ENCODE measurements at regions not wholly inside any gene's neighbourhood (a gene's known extent, or its start where the extent isn't known, plus 50 kb on each side); places are given as distances from the start of the nearest gene placed in this dataset.

DNA sequence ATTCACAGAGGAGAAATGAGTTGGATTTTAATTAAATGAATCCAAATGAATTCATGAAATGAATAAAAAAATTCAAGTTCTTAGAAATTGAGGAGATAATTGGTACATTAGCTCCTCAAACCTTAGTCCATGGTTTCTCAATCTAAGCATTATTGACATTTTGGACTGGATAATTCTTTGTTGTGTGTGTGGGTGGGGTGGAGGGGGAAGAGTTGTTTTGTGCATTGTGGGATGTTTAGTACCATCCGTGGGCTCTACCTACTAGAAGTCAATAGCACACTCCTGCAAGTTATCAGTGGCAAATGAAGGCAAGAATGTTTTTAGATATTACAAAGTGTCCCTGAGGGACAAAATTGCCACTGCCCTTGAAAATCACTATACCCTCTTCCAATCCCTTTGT lies 431.9 kb downstream of the PLPP3 start:
- intact Hi-C loops (cut with micrococcal nuclease), result no loop called here
- no peak overlapping the region for H3K4me3 Mint-ChIP-seq
- H3K27ac Mint-ChIP-seq, result no peak overlapping the region
- CTCF ChIA-PET, result no interaction called here
- H3K27me3 Mint-ChIP-seq, result no peaks in the 10 kb centered on the region
- no peaks in the 10 kb centered on the region for H3K36me3 Mint-ChIP-seq
- POLR2A ChIA-PET, result no interaction called here
- H3K9me3 Mint-ChIP-seq, result no peaks in the 10 kb centered on the region
- no peak for DNase-seq
- H3K4me1 Mint-ChIP-seq (ENCODE audit: low read depth), result no peaks in the 10 kb centered on the region

DNA sequence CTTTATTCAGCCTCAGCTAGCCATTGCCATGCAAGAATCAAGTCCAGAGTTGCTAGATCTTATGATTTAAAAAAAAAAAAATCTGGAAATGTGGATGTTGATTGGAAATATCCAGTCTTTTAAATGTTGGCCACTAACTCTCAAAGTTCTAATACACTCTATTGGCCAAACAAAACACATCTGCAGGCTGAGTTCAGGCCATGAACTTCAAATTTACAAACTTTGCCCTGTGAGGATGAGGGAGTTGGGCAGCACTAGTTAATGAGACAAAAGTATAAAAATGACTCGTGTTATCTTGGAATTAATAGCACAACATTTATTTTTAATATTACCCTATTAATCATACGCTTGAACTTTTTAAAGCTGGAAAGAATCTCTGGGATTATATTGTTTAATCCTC lies 432.3 kb downstream of the PLPP3 start:
- CTCF ChIA-PET, result no interaction called here
- no peaks in the 10 kb centered on the region for H3K4me1 Mint-ChIP-seq (ENCODE audit: low read depth)

DNA sequence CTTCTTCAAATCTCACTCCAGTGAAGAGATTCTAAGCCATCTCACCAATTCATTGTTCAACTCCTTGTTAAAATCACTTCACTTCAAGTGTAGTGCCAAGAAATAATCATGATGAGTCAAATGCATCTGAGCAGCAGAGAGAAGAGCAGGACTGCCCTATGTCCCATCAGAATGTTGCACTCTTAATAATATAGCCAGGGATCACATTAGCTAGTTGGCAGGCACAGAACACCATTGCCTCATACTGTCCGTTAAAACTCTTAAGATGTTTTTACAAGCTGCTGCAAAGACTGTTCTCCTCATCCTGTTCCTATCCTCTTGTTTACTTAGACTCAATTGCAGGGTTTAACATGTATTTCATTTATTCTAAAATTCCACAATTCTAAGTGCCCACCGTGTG lies 432.9 kb downstream of the PLPP3 start:
- intact Hi-C loops (cut with micrococcal nuclease), result no loop called here
- DNase-seq, result no peak
- no peaks in the 10 kb centered on the region for H3K9me3 Mint-ChIP-seq
- CTCF ChIA-PET, result no interaction called here
- H3K4me3 Mint-ChIP-seq, result no peak overlapping the region
- H3K27ac Mint-ChIP-seq, result no peak overlapping the region
- H3K4me1 Mint-ChIP-seq (ENCODE audit: low read depth), result no peaks in the 10 kb centered on the region
- no peaks in the 10 kb centered on the region for H3K36me3 Mint-ChIP-seq
- POLR2A ChIA-PET, result no interaction called here
- H3K27me3 Mint-ChIP-seq, result no peaks in the 10 kb centered on the region

More for the DNA sequence above, 432.3 kb downstream of the PLPP3 start:
- H3K27me3 Mint-ChIP-seq, result no peaks in the 10 kb centered on the region
- H3K27ac Mint-ChIP-seq, result no peak overlapping the region
- no peaks in the 10 kb centered on the region for H3K36me3 Mint-ChIP-seq
- POLR2A ChIA-PET, result no interaction called here
- no peaks in the 10 kb centered on the region for H3K9me3 Mint-ChIP-seq
- intact Hi-C loops (cut with micrococcal nuclease), result no loop called here
- no peak overlapping the region for H3K4me3 Mint-ChIP-seq
- DNase-seq, result no peak

DNA sequence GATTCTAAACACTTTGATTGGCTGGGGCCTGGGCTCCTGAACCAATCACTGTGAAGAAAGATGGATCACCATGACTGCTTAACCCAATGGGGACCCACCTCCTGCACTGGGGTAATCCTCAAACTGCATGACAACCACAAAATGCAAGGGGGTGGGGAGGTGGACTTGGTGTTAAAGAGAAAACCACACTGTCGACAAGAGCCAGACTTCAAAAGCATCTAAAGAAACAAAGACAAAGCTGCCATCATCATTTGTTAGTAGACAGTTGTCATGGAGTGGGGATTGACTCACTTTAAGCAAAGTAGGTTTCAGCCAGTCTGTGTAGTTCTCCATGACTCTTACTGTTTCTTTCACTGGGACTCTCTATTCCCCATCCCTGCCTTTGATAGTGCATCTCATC lies 433.8 kb downstream of the PLPP3 start:
- DNase-seq, result no peak
- no peaks in the 10 kb centered on the region for H3K4me1 Mint-ChIP-seq (ENCODE audit: low read depth)
- ChIA-PET CTCF (no interaction called here), POLR2A (no interaction called here)
- H3K9me3 Mint-ChIP-seq, result no peaks in the 10 kb centered on the region
- H3K36me3 Mint-ChIP-seq, result no peaks in the 10 kb centered on the region
- no peak overlapping the region for H3K4me3 Mint-ChIP-seq
- H3K27ac Mint-ChIP-seq, result no peak overlapping the region
- intact Hi-C loops (cut with micrococcal nuclease), result no loop called here
- no peaks in the 10 kb centered on the region for H3K27me3 Mint-ChIP-seq

DNA sequence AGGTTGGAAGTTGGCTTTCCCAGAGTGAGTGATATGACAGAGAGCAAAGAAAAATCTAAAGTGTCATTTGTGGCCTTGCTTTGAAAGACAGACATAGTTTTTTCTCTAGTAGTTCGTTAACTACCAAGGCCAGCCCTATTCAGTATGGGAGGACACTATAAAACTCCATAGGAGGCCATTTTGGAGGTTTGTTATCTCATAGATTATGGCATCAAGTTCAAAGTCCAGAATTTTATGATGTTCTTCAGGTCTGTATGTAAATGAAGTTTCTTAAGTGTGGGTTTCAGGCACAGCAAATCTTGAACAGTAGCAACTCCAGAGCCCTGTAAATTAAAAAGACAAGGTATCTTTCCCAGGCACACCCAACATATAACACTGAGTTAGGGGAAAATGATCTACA lies 437.1 kb downstream of the PLPP3 start:
- no peak for DNase-seq
- Mint-ChIP-seq H3K9me3 (no peaks in the 10 kb centered on the region), H3K4me3 (no peak overlapping the region), H3K4me1 (ENCODE audit: low read depth) (no peaks in the 10 kb centered on the region), H3K27me3 (no peaks in the 10 kb centered on the region), H3K36me3 (no peaks in the 10 kb centered on the region), H3K27ac (no peak overlapping the region)
- ChIA-PET POLR2A (no interaction called here), CTCF (no interaction called here)
- intact Hi-C loops (cut with micrococcal nuclease), result no loop called here

DNA sequence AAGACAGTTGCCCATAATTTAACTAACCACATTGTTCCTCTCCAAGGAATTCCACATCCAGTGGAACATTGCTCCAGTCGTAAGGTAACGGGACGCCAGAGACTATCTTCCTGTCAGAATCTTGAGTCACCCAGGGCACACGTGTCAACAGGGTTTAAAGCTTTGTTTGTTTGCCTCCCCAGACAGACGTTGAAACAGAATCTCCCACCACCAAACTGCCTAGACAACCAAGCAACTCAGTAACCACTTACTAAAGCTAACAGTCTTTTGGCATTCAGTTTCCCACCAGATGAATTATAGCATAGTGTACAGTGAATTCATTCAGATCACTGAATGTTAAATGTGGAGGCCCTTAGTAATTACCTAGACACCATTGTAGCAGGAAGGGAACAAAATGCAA lies 439.5 kb downstream of the PLPP3 start:
- no peaks in the 10 kb centered on the region for H3K36me3 Mint-ChIP-seq
- H3K27me3 Mint-ChIP-seq, result no peaks in the 10 kb centered on the region
- intact Hi-C loops (cut with micrococcal nuclease), result no loop called here
- CTCF ChIA-PET, result no interaction called here
- no peaks in the 10 kb centered on the region for H3K9me3 Mint-ChIP-seq
- no peak overlapping the region for H3K4me3 Mint-ChIP-seq
- POLR2A ChIA-PET, result no interaction called here
- H3K27ac Mint-ChIP-seq, result no peak overlapping the region
- no peak for DNase-seq
- no peaks in the 10 kb centered on the region for H3K4me1 Mint-ChIP-seq (ENCODE audit: low read depth)

DNA sequence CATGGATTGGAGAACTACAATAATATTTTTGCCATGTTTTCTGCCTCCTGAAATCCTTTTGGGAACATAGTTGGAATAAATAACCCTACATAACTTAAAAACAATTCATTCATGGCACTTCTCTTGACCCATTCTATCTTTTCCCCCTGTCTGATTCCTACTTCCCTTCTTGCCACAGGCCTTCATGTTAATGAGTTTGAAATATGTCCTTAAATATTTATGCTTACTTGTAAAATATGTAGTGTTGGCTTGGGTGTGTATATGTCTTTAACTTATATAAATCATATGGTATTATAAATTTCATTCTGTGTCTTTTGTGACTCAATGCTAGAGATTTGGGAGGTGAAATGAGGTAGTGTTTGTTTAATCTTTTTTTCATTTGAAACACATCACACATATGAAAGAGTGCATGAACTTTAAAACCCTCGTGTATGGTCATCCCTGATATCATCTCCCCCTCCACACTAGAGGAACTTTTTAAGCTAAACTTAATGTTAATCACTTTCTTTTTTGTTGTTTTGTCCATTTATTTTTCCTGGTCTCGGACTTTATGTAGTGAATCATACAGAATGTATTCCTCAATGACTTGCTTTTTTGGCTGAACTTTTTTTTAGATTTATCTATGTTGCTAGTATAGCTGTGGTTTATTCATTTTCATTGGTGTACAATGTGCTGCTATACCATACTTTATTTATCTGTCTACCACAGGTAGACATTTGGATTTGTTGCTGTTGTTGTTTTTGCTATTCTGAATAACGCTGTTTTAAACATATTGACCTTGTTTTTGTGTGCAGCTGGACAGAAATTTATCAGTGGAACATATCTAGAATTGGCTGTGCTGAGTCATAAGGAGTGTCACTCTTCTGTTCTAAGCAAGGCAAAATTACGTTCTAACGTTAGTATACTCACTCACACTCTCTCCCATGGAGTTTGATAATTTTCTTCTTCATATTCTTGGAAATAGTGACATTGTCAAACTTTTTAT lies 441.6 kb downstream of the PLPP3 start:
- no peaks in the 10 kb centered on the region for H3K36me3 Mint-ChIP-seq
- H3K9me3 Mint-ChIP-seq, result no peaks in the 10 kb centered on the region
- no peak for DNase-seq
- H3K27me3 Mint-ChIP-seq, result no peaks in the 10 kb centered on the region
- H3K4me3 Mint-ChIP-seq, result no peak overlapping the region
- intact Hi-C loops (cut with micrococcal nuclease), result no loop called here
- ChIA-PET POLR2A (no interaction called here), CTCF (no interaction called here)
- H3K27ac Mint-ChIP-seq, result no peak overlapping the region
- no peaks in the 10 kb centered on the region for H3K4me1 Mint-ChIP-seq (ENCODE audit: low read depth)

DNA sequence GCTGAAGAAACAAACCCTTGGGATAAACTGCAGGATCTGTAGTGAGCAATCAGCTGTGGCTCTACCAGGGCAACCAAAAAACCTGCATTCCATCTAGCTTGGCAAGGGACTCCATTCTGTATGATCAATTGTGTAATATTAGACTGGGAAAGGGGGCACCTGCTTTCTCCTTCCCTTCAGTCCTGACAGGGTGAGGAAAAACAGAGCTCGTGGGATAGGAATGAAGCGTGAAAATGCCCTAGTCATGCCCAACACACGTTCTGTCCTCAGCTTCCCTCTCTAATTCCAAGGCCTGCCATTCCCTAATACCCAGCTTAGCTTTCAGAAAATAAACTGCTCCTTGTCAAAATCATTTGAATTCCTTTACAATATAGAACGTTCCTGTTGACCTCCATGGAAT lies 442.3 kb downstream of the PLPP3 start:
- H3K4me3 Mint-ChIP-seq, result no peak overlapping the region
- H3K27ac Mint-ChIP-seq, result no peak overlapping the region
- POLR2A ChIA-PET, result no interaction called here
- no peaks in the 10 kb centered on the region for H3K9me3 Mint-ChIP-seq
- no peak for DNase-seq
- CTCF ChIA-PET, result no interaction called here
- intact Hi-C loops (cut with micrococcal nuclease), result no loop called here
- H3K27me3 Mint-ChIP-seq, result no peaks in the 10 kb centered on the region
- no peaks in the 10 kb centered on the region for H3K4me1 Mint-ChIP-seq (ENCODE audit: low read depth)
- no peaks in the 10 kb centered on the region for H3K36me3 Mint-ChIP-seq

DNA sequence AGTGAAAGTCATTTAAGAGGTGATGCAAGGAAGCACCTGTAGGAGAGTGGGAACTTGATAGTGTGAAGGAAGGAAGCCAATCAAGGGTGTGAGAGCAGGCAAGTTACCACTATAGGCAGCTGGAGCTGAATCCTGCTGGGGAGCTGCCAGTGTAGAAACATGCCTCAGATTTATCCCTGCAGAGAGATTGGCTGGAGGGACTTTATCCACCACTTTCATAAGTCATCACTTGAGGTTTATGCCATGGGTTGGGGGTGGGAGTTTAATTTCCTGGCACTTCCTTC lies 443.6 kb downstream of the PLPP3 start:
- ChIA-PET POLR2A (no interaction called here), CTCF (no interaction called here)
- no peaks in the 10 kb centered on the region for H3K4me1 Mint-ChIP-seq (ENCODE audit: low read depth)
- no peak overlapping the region for H3K4me3 Mint-ChIP-seq
- no peaks in the 10 kb centered on the region for H3K27me3 Mint-ChIP-seq
- no peaks in the 10 kb centered on the region for H3K36me3 Mint-ChIP-seq
- H3K9me3 Mint-ChIP-seq, result no peaks in the 10 kb centered on the region
- intact Hi-C loops (cut with micrococcal nuclease), result no loop called here
- no peak for DNase-seq
- no peak overlapping the region for H3K27ac Mint-ChIP-seq

DNA sequence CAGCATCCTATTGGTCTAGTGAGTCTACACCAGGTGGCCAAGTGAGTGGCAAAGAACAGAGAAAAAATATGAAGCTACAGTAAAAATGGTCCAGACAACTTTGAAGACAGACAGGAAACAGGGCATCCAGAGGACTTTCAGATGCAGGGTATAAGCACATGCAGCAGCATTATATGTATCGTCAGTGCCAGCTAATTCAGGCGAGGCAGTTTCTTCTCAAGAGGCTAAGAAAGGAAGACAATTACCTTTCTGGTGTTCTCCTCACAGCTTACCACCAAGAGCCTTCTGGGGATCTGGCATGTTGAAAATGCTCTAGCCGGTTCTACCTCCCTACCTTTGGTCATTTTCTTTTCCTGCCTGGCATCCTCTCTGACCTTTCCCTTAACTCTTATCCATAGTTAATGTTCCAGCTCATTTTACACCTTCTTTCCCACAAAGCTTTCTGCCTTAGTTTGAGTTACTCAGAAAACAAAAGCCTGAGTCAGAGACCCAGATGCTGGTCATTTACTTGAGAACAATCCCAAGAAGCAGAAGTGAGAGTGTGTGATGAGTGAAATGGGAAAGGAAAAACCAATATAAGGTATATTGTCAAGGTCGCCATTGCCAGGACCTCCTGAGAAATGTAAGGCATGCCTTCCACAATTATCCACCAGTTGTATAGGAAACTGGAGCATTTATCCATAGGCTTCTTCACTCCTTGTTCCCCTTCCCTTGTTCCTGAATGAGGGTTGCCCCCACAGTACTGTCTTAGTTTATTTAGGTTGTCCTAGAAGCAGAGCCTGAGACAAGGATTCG lies 444.1 kb downstream of the PLPP3 start:
- Mint-ChIP-seq H3K36me3 (no peaks in the 10 kb centered on the region), H3K4me3 (no peak overlapping the region), H3K9me3 (no peaks in the 10 kb centered on the region), H3K4me1 (ENCODE audit: low read depth) (no peaks in the 10 kb centered on the region), H3K27me3 (peaks cover 2% of the 10 kb centered on the region), H3K27ac (no peak overlapping the region)
- intact Hi-C loops (cut with micrococcal nuclease), result no loop called here
- POLR2A ChIA-PET, result no interaction called here
- DNase-seq, result no peak
- CTCF ChIA-PET, result no interaction called here

DNA sequence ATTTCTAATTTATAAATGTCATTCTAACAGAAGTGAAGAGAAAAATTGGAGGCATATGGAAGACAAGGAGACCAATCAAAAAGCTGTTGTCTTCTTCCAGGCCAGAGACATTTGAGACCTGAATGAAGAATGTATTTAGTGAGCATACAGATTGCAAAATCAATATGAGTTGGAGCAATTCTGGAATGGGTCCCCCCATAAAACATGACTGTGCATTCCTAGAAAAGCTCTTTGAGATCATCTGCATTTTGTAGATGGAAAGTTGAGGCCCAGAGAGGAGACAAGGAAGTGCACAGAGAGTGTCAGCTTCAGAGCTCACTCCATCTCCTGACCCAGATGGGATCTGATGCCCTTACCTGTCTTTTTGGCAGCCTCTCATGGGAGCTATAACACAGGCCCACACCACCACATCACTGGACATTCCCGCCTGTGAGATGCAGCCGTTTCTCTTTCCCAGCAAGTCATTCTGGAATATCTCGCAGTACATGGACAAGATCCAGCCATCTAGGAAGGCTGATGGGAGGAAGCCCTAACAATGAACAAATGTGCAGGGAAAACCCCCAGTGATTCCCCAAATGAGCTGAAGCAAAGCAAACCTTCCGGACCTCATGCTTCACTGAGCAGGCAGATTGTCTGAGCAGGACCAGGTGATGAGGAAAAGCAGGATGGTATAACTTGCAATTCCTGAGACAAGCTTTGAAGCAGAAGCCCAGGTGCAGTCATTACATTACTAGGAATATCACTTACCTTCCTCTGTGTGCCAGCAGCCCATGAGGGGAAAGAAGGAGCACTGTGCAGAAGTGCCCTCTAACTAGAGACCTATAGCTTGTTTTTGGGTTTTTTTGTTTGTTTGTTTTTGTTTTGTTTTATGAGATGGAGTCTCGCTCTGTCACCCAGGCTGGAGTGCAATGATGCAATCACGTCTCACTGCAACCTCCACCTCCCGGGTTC lies 445.6 kb downstream of the PLPP3 start:
- ChIA-PET CTCF (no interaction called here), POLR2A (no interaction called here)
- Mint-ChIP-seq H3K27ac (no peak overlapping the region), H3K27me3 (peaks cover 2% of the 10 kb centered on the region), H3K9me3 (no peaks in the 10 kb centered on the region), H3K4me3 (no peak overlapping the region), H3K4me1 (ENCODE audit: low read depth) (no peaks in the 10 kb centered on the region), H3K36me3 (no peaks in the 10 kb centered on the region)
- no peak for DNase-seq
- intact Hi-C loops (cut with micrococcal nuclease), result no loop called here

DNA sequence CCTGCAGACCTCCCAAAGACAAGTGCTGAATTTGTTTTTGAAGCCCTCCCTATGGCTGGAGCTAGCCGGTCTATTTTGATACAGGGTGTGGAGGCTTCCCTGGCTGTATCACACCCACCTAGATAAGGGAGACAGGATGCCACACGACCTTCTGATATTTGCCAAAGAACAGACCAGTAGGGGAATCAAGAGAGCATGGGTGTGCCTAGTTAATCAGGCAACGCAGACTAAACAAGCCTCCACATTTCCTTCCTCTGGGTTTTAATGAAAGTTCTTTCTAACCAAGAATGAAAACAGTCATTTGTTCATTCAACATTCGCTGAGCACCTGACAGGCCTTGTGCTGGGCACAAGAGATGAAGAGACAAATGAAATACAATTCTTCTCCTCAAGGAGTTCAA lies 446.8 kb downstream of the PLPP3 start:
- Mint-ChIP-seq H3K27ac (no peak overlapping the region), H3K36me3 (no peaks in the 10 kb centered on the region), H3K4me3 (no peak overlapping the region), H3K27me3 (peaks cover 2% of the 10 kb centered on the region), H3K9me3 (no peaks in the 10 kb centered on the region), H3K4me1 (ENCODE audit: low read depth) (no peaks in the 10 kb centered on the region)
- CTCF ChIA-PET, result no interaction called here
- no peak for DNase-seq
- intact Hi-C loops (cut with micrococcal nuclease), result no loop called here
- POLR2A ChIA-PET, result no interaction called here

All from activated CD4-positive, alpha-beta memory T cell treated with anti-CD3 and anti-CD28 coated beads for 36 hours (primary cell).